ENCODE measurements at regions not wholly inside any gene's neighbourhood (a gene's known extent, or its start where the extent isn't known, plus 50 kb on each side); places are given as distances from the start of the nearest gene placed in this dataset.

DNA sequence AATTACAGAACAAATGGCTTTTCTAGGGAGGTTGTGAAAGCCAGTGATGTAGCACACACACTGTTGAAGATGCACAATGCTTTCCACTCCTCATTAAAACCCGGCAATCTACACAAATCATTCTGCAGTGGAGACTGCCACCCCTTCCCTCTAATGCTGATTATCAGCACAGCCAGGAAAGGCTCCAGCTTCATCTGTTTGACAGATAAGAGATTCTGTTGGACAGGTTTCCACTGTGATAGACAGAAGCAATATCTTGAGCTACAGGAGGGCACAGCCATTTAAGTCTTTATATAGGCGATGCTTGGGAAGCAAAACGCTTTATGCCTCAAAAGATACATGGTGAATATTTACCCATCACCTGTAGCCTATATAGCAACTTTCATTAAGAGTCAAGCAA is 555.6 kb downstream of the GLRX3 start:
- TF ChIP-seq, protein P1, sequence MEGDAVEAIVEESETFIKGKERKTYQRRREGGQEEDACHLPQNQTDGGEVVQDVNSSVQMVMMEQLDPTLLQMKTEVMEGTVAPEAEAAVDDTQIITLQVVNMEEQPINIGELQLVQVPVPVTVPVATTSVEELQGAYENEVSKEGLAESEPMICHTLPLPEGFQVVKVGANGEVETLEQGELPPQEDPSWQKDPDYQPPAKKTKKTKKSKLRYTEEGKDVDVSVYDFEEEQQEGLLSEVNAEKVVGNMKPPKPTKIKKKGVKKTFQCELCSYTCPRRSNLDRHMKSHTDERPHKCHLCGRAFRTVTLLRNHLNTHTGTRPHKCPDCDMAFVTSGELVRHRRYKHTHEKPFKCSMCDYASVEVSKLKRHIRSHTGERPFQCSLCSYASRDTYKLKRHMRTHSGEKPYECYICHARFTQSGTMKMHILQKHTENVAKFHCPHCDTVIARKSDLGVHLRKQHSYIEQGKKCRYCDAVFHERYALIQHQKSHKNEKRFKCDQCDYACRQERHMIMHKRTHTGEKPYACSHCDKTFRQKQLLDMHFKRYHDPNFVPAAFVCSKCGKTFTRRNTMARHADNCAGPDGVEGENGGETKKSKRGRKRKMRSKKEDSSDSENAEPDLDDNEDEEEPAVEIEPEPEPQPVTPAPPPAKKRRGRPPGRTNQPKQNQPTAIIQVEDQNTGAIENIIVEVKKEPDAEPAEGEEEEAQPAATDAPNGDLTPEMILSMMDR (conservative IDR thresholded peaks at IDR 0.05; ENCODE audit: low read length), result no peak
- H3K4me3 ChIP-seq (ENCODE audit: low read length), result no peak overlapping the region
- no peak for DNase-seq (ENCODE audit: low read depth)

DNA sequence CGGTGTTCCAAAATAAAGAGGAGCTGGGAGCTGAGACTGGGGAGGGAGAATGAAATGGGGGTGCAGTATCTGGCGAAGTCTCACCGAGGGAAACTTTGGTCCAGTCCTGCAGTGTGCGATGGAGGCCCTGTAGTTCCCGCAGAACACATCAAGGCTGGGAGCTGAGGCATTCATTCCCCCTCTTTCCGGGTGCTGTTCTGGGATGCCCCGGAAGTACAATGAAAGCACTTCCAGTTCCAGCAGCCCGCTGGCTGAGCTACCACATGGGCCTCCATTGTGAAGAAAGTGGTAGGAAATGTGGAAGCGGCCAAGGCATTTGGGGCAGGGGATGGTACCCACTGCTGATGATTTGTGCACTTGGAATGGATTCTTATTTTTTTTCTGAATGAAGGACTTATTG is 560.7 kb downstream of the GLRX3 start:
- no peak for DNase-seq (ENCODE audit: low read depth)
- H3K4me3 ChIP-seq (ENCODE audit: low read length), result no peak overlapping the region
- TF ChIP-seq, protein P1 (conservative IDR thresholded peaks at IDR 0.05; ENCODE audit: low read length), result no peak

DNA sequence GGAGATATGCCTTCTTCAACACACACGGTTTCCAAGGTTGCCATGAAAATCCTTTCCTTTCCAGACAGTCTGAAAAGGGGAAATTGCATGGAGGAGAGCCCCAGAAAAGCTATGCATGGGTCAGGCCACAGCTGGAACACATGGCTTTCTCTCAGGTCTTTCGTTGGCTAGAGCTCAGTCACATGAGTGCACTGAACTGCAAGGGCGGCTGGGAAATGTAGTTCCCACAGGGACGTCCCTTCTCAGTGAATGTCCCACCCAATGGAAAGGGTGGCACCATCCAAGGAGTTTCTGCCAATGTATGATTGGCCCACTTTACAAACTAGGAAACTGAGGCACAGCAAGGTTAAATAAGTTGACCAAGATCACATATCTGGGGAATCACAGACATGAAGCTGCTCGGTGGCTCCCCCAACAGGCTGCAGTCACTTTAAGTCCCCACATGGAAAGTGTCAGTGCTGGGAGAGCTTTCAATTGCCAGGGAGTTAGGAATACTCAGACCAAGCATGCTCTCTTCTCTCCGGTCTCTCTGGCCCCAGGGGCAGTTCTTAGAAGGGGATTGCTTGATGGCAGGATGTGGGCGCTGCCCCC is 571.3 kb downstream of the GLRX3 start:
- TF ChIP-seq, protein P1 (conservative IDR thresholded peaks at IDR 0.05; ENCODE audit: low read length), result no peak
- no peak overlapping the region for H3K4me3 ChIP-seq (ENCODE audit: low read length)
- DNase-seq (ENCODE audit: low read depth), result no peak

DNA sequence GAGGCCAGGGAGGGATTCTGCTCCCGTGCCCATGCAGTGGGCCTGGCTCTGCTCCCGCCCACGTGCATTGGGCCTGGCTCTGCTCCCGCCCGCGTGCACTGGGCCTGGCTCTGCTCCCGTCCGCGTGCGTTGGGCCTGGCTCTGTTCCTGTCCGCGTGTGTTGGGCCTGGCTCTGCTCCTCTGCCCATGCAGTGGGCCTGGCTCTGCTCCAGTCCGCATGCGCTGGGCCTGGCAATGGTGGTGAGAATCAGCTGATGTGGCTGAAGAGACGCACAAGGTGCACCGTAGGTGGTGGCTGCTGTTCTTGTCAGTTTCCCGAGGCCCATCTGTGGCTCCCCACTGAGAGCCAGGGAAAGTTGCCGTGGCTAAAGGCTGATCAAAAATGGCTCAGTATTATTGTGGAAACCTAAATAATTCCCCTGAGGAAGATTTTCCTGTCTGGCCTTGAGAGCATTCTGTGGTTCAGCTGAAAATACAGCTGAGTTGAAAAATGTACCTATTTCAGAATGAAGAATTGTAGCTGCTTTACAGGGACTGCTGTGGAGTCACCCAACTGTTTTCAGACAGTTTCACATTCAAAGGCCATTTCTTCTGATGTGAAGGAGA is 572.4 kb downstream of the GLRX3 start:
- no peak for DNase-seq (ENCODE audit: low read depth)
- no peak overlapping the region for H3K4me3 ChIP-seq (ENCODE audit: low read length)
- TF ChIP-seq, protein P1 (conservative IDR thresholded peaks at IDR 0.05; ENCODE audit: low read length), result no peak

GRCh38 chr10:130709415-130709814 is 573.2 kb downstream of the GLRX3 start:
- H3K4me3 ChIP-seq (ENCODE audit: low read length), result no peak overlapping the region
- TF ChIP-seq, protein P1 (conservative IDR thresholded peaks at IDR 0.05; ENCODE audit: low read length), result no peak
- DNase-seq (ENCODE audit: low read depth), result no peak

DNA sequence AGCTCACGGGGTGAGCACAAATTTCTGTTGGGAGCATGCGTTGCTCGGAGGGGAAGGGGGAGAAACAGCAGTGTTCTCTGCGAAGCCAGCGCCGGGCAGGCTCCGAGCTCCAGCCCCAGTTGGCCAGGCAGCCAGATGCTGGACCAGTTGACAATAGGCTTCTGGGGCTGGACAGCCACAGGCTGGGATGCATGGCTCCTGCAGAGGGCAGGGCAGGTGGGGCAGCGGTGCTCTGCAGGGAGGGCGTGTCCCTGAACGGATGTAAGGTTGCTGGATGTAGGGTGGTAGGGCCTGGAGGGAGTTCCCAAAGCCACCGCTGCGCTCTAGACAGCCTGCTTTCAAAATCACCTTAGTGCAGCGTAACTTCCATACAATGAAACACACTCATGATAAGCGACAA is 574.9 kb downstream of the GLRX3 start:
- DNase-seq (ENCODE audit: low read depth), result no peak
- H3K4me3 ChIP-seq (ENCODE audit: low read length), result no peak overlapping the region
- TF ChIP-seq, protein P1 (conservative IDR thresholded peaks at IDR 0.05; ENCODE audit: low read length), result no peak

GRCh38 chr10:130713135-130713534 is 576.9 kb downstream of the GLRX3 start:
- H3K4me3 ChIP-seq (ENCODE audit: low read length), result no peak overlapping the region
- no peak for DNase-seq (ENCODE audit: low read depth)
- TF ChIP-seq, protein P1 (conservative IDR thresholded peaks at IDR 0.05; ENCODE audit: low read length), result no peak

Measured in AG10803 (cell line).